SKM-1 (cell line): ENCODE measurements at regions not wholly inside any gene's neighbourhood (a gene's known extent, or its start where the extent isn't known, plus 50 kb on each side); places are given as distances from the start of the nearest gene placed in this dataset.
"Not testable (repeated sequence)": the region's sequence is repeated elsewhere in the genome, so short reads cannot be mapped to it uniquely, and the experiment has no call there.

Experiments used
- DNase-seq: peaks from one replicate; lab custom pipeline; 2025; ENCODE audit not compliant: unreplicated experiment; lab: John Stamatoyannopoulos, UW

GRCh38 chr4:175033162-175033561, 115.0 kb downstream of the ADAM29 start:
- no peak for DNase-seq

DNA sequence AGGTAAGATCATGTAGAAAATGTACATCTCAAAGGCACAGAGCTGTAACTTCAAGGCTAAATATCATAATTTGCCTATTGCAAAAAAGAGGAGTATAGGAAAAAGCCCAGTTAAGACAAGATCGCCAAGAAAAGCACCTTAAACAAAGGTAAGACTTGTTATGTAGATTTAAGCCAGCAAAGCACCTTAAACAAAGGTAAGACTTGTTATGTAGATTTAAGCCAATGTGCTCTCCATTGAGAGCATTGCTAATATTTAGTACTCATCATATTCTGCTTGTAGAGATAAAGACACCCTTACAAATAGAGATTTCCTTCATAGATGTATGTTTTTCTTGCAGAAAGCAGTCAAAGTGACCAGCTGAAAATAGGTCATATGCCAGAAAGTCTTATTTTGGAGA, 115.8 kb downstream of the ADAM29 start:
- no peak for DNase-seq

- no peak for DNase-seq
These were observed 117.0 kb downstream of the ADAM29 start for GRCh38 chr4:175034986-175035705.

DNA sequence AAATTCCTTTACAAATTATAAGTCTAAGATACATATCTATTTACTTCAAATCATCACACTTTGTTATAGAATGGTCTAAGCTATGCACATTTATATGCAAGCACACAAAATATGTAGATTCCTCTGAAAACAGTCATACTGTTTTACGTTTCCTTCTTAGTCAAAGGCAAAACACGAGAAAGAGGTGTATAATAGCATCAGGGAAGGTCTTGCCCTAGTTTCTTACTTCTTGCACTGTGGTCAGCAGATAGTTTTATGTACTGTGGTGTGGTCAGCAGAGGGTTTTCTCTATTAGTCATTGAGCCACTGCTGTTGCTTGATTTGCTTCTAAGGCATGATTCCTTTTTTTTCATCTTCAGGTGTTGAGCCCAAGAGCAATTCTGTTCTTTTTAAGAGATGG, 117.7 kb downstream of the ADAM29 start:
- no peak for DNase-seq

DNA sequence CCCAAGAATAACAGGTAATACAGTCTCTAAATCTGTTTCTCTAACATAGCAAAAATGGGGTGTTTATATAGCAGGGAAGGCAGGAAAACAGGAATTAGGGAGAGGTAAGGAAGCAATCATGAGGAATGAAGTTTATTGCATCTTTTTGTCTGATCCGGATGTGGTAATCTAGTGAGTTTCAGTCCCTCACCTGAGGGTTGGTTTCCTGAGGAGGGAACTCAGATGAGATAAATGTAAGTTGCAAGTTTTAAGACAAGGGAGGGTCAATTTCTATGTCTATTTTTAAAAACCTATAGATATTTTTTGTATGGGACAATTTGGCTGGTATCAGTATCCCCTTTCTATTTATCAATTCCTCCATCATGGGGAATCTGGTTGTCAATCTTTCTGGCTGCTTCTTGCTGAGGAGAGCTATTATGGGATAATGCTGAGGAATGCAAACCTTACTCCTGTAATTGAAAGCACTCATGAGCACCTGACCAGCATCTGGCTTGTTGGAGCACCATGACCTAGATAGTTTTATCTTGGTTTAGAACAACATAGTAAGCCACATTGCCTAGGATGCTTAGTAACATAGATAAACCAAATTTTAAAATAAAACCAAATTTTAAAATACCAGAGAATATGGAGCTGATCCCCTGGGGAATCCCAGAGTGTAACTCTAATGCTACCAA, 130.1 kb downstream of the ADAM29 start:
- no peak for DNase-seq

DNA sequence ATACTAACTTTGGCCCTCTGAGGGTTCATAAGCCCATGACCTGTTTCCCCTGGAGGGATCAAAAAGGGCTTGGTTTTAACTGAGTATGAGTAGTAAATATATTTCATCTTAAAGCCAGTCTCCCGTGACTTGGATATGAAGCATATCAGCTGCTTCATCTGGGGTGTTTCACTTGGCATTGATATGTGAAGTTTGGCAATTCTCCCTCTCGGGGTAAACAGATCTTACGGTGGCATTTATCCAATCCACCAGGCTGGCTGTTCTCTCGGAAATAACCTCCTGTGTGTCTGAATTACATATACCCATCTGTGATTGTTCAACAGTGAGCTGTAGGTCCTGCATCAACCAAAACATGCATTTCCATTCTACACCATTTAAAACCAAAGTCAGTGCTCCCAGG, 130.7 kb downstream of the ADAM29 start:
- no peak for DNase-seq

GRCh38 chr4:175051974-175052373, 133.8 kb downstream of the ADAM29 start:
- DNase-seq, result no peak

DNA sequence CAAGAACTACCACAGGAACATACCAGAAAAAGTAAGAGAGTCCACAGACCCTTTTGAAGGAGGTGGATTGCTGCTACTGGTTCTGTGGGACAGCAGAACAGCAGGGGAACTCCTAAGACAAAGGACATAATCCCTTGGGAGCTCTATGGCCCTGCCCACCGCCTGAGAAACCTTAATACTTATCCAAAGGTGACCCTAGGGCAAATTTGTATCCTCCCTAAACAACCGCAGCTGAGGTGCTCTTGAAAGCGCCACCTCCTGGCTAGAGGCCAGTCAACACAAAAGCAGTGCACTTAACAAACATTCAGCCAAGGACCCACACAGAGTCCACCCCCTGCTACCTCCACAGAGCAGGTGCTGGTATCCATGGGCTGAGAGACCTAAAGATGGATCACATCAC, 136.8 kb downstream of the ADAM29 start:
- DNase-seq, result no peak

DNA sequence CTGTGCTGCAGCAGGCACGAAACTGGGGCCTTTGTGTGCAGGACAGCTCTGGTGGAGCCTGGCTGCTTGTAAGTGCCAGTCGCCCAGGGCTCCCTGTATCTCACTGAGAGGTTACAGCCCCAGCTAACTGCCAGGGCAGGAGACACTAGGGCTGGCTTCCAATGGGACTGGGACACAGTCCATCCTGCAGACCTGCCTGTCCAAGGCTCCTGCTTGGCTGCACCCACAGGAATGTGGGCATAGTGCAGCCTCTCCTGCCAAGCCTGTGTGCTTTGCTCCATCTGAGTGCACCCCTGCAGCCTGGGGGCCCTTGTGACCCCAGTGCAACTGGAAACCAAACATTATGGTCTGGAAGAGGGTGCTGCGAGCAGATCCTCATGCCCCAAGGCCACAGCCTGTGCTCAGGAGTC, 144.0 kb downstream of the ADAM29 start:
- DNase-seq, result no peak

DNA sequence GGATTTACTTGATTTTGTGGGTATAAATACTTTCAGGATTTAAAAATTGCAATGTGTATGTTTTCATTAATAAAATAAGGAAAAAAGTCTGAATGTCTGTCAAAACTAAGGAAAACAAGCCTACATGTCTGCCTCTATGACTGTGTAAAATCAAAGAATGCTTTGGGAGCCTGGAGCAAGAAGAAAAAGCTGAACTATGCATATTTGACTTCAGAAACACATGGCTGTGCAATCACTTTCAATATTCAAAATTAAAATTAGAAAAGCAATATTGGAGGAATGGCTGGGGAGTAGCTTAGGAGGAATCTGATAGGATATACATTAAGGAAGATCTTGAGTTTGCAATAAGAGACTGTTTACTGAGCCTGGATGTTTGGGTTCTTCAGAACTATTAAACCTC, 147.1 kb downstream of the ADAM29 start:
- no peak for DNase-seq

GRCh38 chr4:175066923-175067627, 148.9 kb downstream of the ADAM29 start:
- DNase-seq, result no peak

GRCh38 chr4:175068266-175068665, 150.1 kb downstream of the ADAM29 start:
- no peak for DNase-seq

DNA sequence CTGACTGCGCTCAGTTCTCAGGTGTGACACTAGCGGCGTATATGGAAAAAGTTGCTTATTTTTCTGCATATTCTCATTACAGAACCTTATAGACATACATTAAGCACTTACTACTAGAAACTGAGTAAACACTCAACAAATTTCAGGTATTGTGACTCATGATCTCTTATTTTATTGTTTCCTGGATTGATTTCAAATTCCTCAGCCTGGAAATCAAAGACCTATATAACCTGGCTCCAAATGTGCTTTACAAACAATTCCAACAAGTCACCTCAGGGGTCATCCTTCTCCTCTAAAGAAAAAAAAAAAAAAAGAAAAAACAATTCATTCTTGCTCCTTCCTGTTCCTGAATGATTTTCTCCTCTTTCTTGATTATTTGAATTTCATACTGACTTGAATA, 152.3 kb downstream of the ADAM29 start:
- no peak for DNase-seq

- DNase-seq, result no peak
These were observed 153.0 kb downstream of the ADAM29 start for GRCh38 chr4:175071123-175071522.

DNA sequence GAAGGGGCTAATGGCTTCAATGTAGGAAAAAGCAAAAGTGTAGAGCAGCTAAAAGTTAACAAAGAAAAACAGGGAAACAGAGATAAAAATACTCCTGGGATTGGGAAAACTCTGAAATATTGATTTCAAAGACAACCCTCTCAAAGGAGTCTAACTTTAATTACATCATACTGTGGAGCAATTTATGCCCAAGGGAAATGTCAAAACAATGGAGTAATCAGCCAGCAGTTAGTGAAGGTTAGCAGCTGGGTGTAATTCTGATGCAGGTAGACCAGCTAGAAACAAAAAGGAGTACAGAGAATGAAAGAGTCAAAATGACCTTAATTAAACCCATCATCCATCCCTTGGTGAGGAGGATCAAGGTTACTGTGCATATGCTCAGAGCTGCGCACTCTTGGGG, 169.0 kb downstream of the ADAM29 start:
- no peak for DNase-seq

DNA sequence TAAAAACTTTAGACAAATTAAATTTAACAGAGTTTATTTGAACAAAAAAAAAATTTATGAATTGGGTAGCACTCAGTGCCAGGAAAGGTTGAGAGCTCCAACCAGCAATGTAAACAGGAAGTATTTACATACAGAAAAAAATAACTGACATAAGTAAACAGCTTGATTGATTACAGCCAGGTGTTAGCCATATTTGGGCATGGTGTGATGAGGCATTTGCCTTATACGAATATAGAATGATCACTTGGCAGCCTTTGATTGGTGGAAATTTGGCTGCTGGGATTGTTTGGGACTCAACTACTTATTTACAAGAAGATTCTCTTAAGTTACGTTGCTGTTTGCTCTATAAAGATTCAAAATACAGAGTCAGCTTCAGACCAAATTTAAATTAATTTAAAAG, 172.0 kb downstream of the ADAM29 start:
- no peak for DNase-seq

DNA sequence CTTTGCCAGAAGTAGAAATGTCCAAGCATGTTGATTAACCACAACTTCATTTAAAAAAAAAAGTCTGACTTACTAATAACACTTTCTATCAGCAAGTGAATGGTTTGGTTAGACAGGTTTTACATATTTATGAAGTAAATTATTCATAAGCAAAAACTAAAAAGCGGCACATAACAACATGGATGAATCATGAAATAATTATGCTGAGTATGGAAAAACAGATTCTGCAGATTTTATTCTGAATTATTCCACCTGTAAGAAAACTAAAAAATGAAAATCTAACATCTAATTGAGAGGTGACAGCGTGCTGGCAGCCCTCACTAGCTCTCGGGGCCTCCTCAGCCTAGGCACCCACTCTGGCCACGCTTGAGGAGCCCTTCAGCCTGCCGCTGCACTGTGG, 173.5 kb downstream of the ADAM29 start:
- DNase-seq, result no peak

DNA sequence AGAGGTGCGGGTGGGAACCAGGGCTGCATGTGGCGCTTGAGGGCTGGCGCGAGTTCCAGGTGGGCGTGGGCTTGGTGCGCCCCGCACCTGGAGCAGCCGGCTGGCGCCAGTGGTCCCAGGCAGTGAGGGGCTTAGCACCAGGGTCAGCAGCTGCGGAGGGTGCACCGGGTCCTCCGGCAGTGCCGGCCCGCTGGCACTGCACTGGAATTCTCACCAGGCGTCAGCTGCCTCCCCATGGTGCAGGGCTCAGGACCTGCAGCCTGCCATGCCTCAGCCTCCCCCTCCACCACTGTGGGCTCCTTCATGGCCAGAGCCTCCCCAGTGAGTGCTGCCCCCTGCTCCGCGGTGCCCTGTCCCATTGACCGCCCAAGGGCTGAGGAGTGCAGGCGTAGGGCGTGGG, 174.0 kb downstream of the ADAM29 start:
- DNase-seq, result no peak

DNA sequence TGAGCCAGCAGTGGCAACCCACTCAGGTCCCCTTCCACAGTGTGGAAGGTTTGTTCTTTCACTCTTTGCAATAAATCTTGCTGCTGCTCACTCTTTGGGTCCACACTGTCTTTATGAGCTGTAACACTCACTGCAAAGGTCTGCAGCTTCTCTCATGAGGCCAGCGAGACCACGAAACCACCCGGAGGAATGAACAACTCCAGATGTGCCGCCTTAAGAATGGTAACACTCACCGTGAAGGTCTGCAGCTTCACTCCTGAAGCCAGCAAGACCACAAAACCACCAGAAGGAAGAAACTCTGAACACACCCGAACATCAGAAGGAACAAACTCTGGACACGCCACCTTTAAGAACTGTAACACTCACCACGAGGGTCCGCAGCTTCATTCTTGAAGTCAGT, 174.9 kb downstream of the ADAM29 start:
- not testable (repeated sequence) for DNase-seq

GRCh38 chr4:175103403-175103802, 185.2 kb downstream of the ADAM29 start:
- no peak for DNase-seq

DNA sequence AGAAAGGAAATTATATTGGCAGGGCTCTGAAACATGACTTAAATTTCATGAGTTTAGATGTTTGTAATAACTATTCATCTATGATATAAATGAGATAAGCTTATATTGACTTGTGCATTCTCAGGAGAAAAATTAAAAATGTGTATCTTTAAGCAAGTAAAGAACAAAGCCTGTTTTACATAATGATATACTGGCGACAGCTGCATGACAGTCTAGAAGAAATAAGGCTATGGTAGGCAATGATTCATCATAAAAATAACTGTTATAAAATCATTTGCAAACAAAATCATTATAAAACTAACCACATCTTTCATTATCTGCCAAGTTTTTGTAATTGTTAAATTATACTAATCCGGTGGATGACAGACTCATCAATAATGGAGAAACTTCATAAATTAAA, 188.1 kb downstream of the ADAM29 start:
- DNase-seq, result no peak

- DNase-seq, result no peak
These were observed 191.8 kb downstream of the ADAM29 start for GRCh38 chr4:175109933-175110332.
